ENCODE measurements at regions not wholly inside any gene's neighbourhood (a gene's known extent, or its start where the extent isn't known, plus 50 kb on each side); places are given as distances from the start of the nearest gene placed in this dataset.
A peak's percentile ranks its signal among the peaks of the same experiment; 100 is the strongest.

DNA sequence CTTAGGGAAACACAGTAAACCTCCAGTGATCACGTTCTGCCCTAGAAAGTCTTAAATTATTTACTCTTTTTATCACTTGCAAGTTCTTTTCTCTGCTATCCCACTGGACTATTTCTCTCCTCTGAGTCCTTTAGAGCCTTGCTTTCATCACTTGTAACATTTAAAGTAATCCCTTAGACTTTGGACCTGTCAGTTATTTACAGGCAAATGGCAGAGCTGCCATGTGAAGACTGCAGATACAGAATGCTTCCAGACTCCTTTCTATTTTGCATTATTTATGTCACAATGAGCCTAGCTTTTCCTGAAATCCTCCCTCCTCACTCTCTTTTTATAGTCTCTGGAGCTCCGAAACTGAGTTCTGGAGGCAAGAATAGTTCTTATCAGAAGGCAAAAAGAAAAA lies 325.6 kb upstream of the TRIB2 start:
- no peak for DNase-seq (ENCODE audit: low read depth in 1 of 2, low spot score in 1 of 2)

- no peak for DNase-seq (ENCODE audit: low read depth in 1 of 2, low spot score in 1 of 2)
Observed at GRCh38 chr2:12396699-12397098, 320.0 kb upstream of the TRIB2 start.

GRCh38 chr2:12397854-12398253 lies 318.9 kb upstream of the TRIB2 start:
- no peak for DNase-seq (ENCODE audit: low read depth in 1 of 2, low spot score in 1 of 2)

- no peak for DNase-seq (ENCODE audit: low read depth in 1 of 2, low spot score in 1 of 2)
Observed at GRCh38 chr2:12399240-12399639, 317.5 kb upstream of the TRIB2 start.

DNA sequence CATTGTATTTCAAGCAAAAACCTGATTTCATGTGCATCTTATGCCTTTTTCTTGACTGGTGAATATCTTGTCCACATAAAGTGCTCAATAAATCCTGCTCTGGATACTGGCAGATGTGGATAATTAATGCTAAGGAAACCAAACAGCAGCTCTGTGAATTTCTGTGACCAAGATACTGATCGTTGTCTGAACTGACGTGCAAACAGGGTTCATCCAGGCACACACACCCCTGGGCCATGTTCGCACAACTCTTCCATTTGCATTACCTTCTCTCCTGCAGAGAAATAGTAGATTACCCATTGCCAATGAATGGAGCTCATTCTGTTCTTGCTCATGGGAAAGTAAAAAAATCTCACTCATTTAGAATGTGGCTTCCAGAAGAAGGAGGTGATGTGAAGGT lies 316.2 kb upstream of the TRIB2 start:
- DNase-seq (ENCODE audit: low read depth in 1 of 2, low spot score in 1 of 2), result no peak

DNA sequence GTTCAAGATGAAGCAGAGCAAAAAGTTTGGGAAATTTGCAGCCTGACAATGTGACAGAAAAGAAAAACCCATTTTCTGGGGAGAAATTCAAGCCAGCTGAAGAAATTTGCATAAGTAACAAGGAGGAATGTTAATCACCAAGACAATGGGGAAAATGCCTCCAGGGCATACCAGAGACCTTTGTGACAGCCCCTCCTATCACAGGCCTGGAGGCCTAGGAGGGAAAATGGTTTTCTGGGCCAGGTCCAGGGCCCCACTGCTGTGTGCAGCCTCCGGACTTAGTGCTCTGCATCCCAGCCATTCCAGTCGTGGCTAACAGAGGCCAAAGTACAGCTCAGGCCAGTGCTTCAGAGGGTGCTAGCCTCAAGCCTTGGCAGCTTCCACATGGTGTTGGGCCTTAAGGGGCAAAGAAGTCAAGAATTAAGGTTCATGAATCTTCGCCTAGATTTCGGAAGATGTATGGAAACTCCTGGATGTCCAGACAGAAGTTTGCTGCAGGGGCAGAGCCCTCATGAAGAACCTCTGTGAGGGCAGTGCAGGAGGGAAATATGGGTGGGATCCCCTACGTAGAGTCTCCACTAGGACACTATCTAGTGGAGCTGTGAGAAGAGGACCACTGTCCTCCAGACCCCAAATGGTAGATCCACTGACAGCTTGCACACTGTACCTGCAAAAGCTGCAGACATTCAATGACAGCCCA lies 314.1 kb upstream of the TRIB2 start:
- no peak for DNase-seq (ENCODE audit: low read depth in 1 of 2, low spot score in 1 of 2)

GRCh38 chr2:12404497-12404896 lies 312.2 kb upstream of the TRIB2 start:
- DNase-seq (ENCODE audit: low read depth in 1 of 2, low spot score in 1 of 2), result no peak

DNA sequence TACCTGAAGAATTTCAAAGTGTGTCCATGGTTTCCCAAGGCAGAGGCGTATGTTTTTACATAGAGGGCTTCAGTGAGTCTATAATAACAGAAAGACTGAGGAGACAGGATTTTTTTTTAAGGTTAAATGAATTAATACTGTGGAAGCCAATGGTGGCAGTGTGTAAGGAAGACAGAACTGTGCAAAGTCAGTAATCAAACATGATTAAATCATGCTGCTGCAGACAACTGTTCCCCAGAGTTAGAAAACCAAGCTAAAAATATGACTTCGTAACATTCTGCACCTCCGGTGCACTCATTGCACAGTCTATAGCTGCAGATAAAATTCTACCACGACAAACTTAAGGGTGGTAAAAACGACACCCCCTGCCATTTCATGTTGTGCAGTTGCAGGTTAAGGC lies 309.6 kb upstream of the TRIB2 start:
- no peak for DNase-seq (ENCODE audit: low read depth in 1 of 2, low spot score in 1 of 2)

- DNase-seq (ENCODE audit: low read depth in 1 of 2, low spot score in 1 of 2), result no peak
Observed at GRCh38 chr2:12412898-12413305, 303.8 kb upstream of the TRIB2 start.

DNA sequence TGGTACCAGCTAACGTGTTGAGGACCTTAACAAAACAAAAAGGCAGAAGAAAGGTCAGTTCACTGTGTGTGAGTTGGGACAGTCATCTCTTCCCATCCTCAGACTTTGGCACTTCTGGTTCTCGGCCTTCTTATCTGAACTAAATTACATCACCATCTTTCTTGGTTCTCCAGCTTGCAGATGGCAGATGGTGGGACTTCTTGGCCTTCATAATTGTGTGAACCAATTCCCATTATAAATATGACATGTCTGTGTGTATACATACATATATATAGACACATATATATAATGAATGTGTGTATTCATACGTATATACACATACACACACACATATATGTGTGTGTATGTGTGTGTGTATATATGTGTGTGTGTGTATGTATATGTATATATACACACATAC lies 301.2 kb upstream of the TRIB2 start:
- no peak for DNase-seq (ENCODE audit: low read depth in 1 of 2, low spot score in 1 of 2)

DNA sequence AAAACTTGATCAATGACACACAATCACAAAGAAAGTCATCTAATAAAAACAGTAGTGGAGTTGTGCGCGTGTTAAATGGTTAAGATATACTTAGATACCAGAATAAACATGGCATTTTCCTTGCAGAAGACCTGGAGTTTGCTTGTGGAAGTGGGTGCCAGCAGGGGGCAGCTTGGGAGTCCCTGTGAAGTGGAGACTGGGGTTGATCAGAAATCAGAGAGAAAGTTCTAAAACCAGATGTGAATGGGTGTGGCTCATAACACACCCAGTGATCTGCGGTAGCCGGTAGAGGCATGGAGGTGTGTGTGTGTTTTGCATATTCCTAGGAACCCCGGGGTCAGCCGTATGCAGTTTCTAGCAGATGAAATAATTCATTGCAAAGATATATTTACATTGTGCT lies 300.1 kb upstream of the TRIB2 start:
- DNase-seq (ENCODE audit: low read depth in 1 of 2, low spot score in 1 of 2), result peak; percentile 21 to 40

DNA sequence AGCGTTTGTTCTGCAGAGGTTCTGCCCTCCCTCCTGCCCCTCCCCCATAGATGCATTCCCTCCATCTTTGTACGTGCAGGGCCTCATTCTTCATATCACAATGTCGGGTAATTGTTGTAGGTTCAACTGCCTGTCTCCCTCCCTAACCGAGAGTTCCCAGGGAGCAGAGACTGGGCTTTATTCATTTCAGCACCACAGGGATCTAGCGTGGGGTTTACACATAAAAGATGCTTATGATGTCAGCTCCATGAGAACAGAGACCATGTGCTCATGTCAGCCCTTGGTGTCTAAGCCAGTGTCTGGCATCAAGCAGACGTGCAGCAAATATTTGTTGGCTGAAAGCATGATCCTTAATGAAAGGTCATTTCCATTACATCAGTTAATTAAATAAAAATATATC lies 298.9 kb upstream of the TRIB2 start:
- DNase-seq (ENCODE audit: low read depth in 1 of 2, low spot score in 1 of 2), result no peak

DNA sequence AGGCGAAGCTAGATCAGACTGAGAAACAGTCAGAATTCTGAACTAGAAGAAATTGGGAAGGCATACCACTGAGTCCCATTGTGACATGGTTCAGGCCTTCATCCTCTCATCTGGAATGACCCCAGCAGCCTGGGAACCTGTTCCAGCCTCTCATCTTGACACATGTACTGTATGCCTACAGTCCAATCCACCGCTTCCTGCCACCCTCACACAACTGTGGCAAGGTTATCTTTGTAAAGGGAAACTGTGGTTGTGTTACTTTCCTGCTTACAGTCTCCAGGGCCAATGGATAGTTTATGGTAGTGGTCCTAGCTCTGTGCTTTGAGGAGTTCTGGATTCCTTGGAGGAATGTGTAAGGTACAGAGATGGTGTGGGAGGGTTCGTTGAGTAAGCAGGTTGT lies 296.9 kb upstream of the TRIB2 start:
- no peak for DNase-seq (ENCODE audit: low read depth in 1 of 2, low spot score in 1 of 2)

DNA sequence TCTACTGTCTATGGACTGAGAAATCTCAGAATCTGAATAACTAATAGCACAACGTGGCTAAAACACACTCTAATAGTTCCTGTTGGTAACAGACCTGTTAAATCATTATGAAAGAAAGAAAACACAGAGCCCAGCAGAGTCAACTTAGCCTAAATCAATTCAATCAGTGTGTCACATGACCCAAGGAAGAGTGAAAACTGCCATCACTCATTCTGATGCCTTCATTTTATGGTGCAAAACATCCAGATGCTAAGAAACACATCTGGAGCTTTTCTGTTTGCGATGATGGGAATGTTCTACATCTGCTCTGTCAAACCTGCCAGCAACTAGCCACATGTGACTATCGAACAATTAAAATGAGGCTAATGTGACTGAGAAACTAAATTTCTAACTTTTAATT lies 295.7 kb upstream of the TRIB2 start:
- no peak for DNase-seq (ENCODE audit: low read depth in 1 of 2, low spot score in 1 of 2)

DNA sequence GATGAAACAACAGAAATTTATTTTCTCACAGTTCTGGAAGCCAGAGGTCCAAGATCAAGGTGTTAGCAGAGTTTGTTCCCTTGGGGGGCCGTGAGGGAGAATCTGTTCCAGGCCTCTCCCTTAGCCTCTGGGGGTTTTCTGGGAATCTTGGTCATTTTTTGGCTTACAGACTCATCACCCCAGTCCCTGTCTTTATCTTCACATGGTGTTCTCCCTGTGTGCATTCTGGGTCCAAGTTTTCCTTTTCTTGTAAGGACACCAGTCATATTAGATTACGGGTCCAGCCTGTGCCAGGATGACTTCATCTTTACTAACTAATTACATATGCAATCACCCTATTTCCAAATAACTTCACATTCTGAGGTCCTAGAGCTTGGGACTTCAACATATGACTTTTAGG lies 292.5 kb upstream of the TRIB2 start:
- no peak for DNase-seq (ENCODE audit: low read depth in 1 of 2, low spot score in 1 of 2)

GRCh38 chr2:12424809-12425208 lies 291.9 kb upstream of the TRIB2 start:
- DNase-seq (ENCODE audit: low read depth in 1 of 2, low spot score in 1 of 2), result no peak

DNA sequence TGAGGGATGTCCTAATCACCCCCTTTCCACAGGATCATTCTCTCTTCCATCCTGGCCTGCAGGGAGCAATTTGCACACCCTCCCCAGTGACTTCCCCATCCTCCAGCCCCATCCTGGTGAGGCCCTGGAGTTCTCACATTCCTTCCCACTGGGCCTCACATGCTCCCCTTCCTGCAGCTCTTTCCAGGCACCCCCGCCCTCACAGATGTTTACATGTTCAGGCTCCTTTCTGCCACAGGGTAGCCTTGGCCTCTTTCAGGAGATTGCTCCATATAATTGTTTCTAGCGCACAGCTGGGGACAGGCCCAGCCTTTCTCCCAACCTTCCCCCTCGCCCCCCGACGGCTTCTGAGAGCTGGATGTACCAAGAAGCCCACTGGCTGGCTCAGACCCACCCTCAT lies 288.4 kb upstream of the TRIB2 start:
- DNase-seq (ENCODE audit: low read depth in 1 of 2, low spot score in 1 of 2), result no peak

GRCh38 chr2:12428786-12429185 lies 287.9 kb upstream of the TRIB2 start:
- no peak for DNase-seq (ENCODE audit: low read depth in 1 of 2, low spot score in 1 of 2)

DNA sequence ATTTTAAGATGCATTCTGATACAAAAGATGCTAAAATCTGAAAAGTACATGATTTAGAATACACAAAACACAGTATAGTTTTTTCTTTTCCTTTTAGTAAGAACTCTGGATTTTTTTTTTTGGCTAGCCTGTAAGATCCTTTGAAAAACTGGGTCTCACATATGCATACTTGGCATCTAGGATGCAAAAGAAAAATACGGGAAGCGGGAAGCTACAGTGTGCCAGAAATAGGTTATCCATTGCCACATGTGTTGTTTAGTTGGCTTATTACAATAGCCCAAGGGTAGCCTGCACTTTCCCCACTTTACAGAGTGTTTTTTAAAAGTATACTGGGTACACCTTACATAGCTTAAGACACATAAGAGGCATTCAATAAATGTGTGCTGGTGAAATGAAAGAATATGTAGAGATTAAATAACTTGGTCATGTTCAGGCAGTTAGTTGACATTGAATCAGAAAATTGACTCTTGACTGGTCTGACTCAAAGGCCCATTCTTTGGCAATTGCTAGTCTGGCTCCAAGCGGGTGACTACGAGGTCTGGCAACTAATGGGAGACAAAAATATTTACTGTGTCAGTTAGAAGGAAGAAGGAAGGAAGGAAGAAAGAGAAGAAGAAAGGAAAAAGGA lies 286.8 kb upstream of the TRIB2 start:
- no peak for DNase-seq (ENCODE audit: low read depth in 1 of 2, low spot score in 1 of 2)

DNA sequence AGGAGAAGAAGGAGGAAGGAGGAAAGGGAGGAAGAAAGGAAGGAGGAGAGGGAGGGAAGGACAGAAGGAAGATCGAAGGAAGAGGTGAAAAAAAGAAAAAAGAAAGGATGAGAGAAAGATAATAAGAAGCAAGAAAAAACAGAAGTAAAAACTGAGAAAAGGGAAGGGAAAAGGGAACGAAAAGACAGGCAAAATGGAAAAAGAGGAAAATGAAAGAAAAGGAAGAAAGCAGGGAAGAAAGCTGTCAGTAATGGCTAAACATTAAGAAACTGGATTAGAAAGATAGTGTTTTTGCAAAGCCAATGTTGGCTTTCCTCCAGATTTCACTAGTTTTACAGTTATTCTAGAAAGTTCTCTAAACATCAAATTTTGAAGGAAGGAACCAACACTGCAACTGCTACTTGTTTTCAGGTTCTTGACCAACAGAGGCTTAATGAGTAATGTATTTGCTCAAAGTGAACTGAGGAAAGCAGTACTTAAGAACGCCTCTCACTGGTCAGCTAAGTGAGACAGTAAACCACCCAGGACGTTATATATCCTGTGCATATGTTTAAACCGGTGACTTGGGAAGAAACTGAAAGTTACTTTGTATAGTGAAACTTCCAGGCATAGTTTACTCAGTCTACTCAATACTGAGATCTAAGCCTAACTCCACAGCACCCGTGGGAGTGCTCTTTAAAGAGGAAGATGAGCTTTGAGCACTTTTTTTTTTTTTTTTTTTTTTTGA lies 286.2 kb upstream of the TRIB2 start:
- no peak for DNase-seq (ENCODE audit: low read depth in 1 of 2, low spot score in 1 of 2)

DNA sequence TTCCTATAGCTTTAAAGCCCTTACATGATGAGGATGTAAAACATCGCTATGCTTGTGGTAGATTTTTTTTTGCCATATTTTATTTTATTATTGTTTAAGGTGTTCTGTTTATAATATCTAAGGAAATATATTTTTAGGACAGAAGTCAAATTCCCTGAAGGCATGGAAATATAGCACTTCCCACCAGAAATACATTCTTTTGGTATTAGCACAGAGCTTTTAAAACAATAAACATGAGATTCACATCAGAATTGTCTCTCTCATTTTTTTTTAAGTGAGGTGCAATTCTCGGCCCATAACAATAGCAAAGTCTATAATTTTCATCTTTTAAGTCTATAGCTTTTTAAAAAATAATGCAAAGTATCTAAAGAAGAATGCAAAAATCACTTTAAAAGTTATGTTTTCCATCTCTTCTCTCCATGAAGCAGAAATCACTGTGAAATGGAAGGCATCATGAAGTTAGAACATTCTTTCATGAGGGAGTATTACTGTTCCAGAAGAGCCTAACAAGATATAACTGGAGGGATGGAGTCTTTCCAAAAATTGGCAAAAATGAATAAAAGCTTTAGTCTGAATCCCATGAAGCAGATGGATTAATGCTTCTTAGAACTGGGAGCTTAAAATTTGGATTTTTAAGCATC lies 283.6 kb upstream of the TRIB2 start:
- no peak for DNase-seq (ENCODE audit: low read depth in 1 of 2, low spot score in 1 of 2)

GRCh38 chr2:12433626-12433990 lies 283.1 kb upstream of the TRIB2 start:
- DNase-seq (ENCODE audit: low read depth in 1 of 2, low spot score in 1 of 2), result no peak

Measured in activated T-helper 1 cell treated with anti-CD3 and anti-CD28 coated beads, Interleukin-2, amount 50 U/mL, for 16 hours (primary cell).